K562 (cell line): ENCODE measurements at regions not wholly inside any gene's neighbourhood (a gene's known extent, or its start where the extent isn't known, plus 50 kb on each side); places are given as distances from the start of the nearest gene placed in this dataset.
"Not testable (repeated sequence)": the region's sequence is repeated elsewhere in the genome, so short reads cannot be mapped to it uniquely, and the experiment has no call there.

Experiments
- CTCF ChIP-seq, 3 experiments: IDR thresholded peaks in 2 of 3; conservative IDR thresholded peaks in 1 of 3; 2 replicates each; pipeline ENCODE4 v1.5.1; 2011 to 2012; ENCODE audit warnings: low read length in 3 of 3, mild to moderate bottlenecking in 3 of 3, control low read depth in 2 of 3, improper control_type of control experiment in 1 of 3, inconsistent platforms in 1 of 3, low read depth in 1 of 3, mixed read lengths in 1 of 3, moderate library complexity in 1 of 3; ENCODE audit not compliant: insufficient read depth in 2 of 3
- POLR2A ChIP-seq: fragments of 450-650 bp; conservative IDR thresholded peaks from 2 replicates; pipeline ENCODE4 v1.6.1; 2016
- POLR2AphosphoS5 ChIP-seq: IDR thresholded peaks from 2 replicates; pipeline ENCODE4 v1.6.1; 2011; ENCODE audit warnings: mild to moderate bottlenecking, low read depth, low read length, moderate library complexity; ENCODE audit not compliant: control insufficient read depth, insufficient read depth

GRCh38 chr7:63568571-63569313, 429.9 kb upstream of the ZNF722 start:
- not testable (repeated sequence) for TF ChIP-seq POLR2AphosphoS5; POLR2A; CTCF (IDR thresholded peaks at IDR 0.05 in 2 of 3, conservative IDR thresholded peaks at IDR 0.05 in 1 of 3; ENCODE audit: insufficient read depth in 2 of 3, low read depth in 1 of 3, low read length in 3 of 3)
